HEK293 (cell line): ENCODE measurements at regions not wholly inside any gene's neighbourhood (a gene's known extent, or its start where the extent isn't known, plus 50 kb on each side); places are given as distances from the start of the nearest gene placed in this dataset.

Experiments used
- CTCF ChIP-seq: fragments of 450-650 bp; formaldehyde crosslinking; IDR thresholded peaks from 2 replicates; pipeline ENCODE4 v1.5.1; 2016; ENCODE audit warnings: missing biosample characterization, missing genetic modification characterization
- ZBTB21 ChIP-seq: fragments of 450-650 bp; formaldehyde crosslinking; IDR thresholded peaks from 2 replicates; pipeline ENCODE4 v1.5.1; 2017; ENCODE audit warnings: missing biosample characterization, missing genetic modification characterization
- ZNF19 ChIP-seq: fragments of 450-650 bp; formaldehyde crosslinking; IDR thresholded peaks from 2 replicates; pipeline ENCODE4; 2016; ENCODE audit warnings: missing biosample characterization, missing genetic modification characterization, low read depth

GRCh38 chr11:69904161-69904973 lies 85.2 kb upstream of the FGF3 start:
- TF ChIP-seq CTCF (no peak), ZBTB21 (no peak), ZNF19 (no peak)
